Muscle layer of duodenum (tissue), 2 donors: ENCODE measurements at regions not wholly inside any gene's neighbourhood (a gene's known extent, or its start where the extent isn't known, plus 50 kb on each side); places are given as distances from the start of the nearest gene placed in this dataset.

Experiments used
- H3K27ac ChIP-seq: one replicate; pipeline ENCODE4 v1.7.0; 2013; ENCODE audit warnings: mild to moderate bottlenecking, low read length
- H3K27me3 ChIP-seq: one replicate; pipeline ENCODE4 v1.7.0; 2013; ENCODE audit warnings: low read depth, mild to moderate bottlenecking, control low read depth, low read length
- H3K36me3 ChIP-seq, 2 donors: one replicate each; pipeline ENCODE4 v1.7.0; 2013; ENCODE audit warnings: low read length in 2 of 2, control low read depth in 1 of 2, mild to moderate bottlenecking in 1 of 2; ENCODE audit not compliant: insufficient read depth in 2 of 2, control insufficient read depth in 1 of 2
- H3K4me1 ChIP-seq, 2 donors: one replicate each; pipeline ENCODE4 v1.7.0; 2013; ENCODE audit warnings: low read length in 2 of 2, mild to moderate bottlenecking in 2 of 2, control low read depth in 1 of 2, moderate library complexity in 1 of 2; ENCODE audit not compliant: insufficient read depth in 2 of 2, control insufficient read depth in 1 of 2
- H3K4me3 ChIP-seq, 2 donors: one replicate each; pipeline ENCODE4 v1.7.0; 2013; ENCODE audit warnings: low read length in 2 of 2, low read depth in 1 of 2, mild to moderate bottlenecking in 1 of 2
- H3K9me3 ChIP-seq, 2 donors: one replicate each; pipeline ENCODE4 v1.7.0; 2013; ENCODE audit warnings: low read length in 2 of 2, control low read depth in 1 of 2, mild to moderate bottlenecking in 1 of 2; ENCODE audit not compliant: control insufficient read depth in 1 of 2
- donor health status: healthy.

DNA sequence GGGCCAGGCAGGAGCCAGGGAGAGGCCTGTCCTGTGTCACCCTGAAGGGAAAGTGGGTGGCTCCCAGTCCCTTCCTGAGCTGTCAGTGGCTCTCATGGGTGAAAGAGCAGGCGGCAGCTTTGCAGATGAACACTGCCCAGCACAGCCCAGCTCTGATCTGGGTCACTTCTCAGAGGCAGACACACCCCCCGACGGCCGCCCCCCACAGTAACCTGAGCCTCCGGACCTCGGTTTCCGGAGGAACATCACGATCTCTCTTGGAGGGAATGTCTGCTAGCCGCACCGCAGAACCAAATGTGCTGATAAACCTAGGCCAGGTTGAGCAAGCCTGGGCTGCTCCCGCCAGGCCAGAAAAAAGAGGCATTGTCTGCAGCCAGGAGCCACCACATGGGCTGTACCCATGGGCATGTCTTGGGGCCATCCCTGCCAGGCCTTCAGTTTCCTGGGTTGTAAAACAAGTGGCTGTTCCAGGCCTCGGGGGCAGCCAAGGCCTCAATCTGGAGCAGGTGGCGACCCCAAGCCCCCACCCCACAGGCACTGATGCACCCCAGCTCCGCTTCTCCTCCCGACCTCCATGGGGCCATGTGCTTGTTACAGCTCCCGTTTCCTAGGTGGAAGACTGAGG is 57.6 kb downstream of the NCOR2 start:
- no peak overlapping the region for H3K27ac ChIP-seq
- H3K4me3 ChIP-seq, result no peak overlapping the region
- no peaks in the 10 kb centered on the region for H3K9me3 ChIP-seq
- H3K27me3 ChIP-seq, result no peaks in the 10 kb centered on the region
- no peaks in the 10 kb centered on the region for H3K36me3 ChIP-seq
- peaks cover 26 to 89% of the 10 kb centered on the region in 2 donors for H3K4me1 ChIP-seq

DNA sequence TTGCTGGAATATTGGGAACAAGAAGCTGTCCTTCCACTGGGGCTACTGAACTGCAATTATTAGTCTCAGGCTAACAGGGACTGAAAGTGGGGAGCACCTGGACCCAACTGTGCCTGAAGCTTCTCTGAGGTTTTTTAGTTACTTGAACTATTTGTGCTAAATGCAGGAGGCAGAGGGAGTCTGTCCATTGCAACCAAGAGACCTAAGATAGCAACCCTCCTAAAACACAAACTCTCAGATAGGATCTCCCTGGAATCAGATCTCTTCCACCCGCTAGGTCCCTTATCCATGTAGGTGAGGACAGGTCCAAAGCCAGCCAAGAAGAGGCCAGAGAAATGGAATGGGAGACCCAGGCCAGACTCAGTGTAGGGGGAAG is 58.1 kb downstream of the NCOR2 start:
- no peak overlapping the region for H3K27ac ChIP-seq
- H3K9me3 ChIP-seq, result no peaks in the 10 kb centered on the region
- no peak overlapping the region for H3K4me3 ChIP-seq
- H3K27me3 ChIP-seq, result no peaks in the 10 kb centered on the region
- H3K4me1 ChIP-seq, result peaks cover 26 to 92% of the 10 kb centered on the region in 2 donors
- no peaks in the 10 kb centered on the region for H3K36me3 ChIP-seq

DNA sequence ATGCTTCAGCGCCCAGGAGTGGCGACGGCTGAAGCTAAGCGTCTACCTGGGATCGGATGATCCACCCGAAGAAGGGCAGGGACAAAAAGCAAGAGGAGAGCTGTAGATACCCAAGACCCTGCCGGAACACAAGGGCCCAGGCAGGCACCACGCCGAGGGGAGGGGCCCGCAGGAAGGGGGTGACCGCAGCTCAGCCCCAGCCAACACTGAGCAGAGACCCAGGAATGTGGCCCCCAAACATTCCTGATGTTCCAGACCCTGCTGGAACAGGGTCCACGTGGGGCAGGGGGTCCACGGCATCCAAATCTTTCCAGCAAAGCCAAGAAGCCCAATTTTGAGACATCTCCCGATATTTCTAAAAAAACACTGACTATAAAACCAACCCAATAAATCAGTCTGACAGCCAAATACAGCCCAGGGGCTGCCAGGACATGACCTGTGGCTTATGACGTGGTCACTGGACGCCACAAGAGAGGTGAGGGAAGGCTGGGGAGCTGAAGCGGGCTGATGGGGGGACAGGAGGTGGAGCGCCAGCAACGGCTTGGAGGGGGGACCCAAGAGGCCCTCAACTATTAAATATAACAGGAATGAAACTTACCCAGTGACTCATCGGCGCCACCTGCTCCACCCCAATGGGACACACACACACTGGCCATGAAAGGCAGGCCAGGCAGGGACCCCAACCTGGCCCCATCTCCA is 58.9 kb downstream of the NCOR2 start:
- peaks cover 23 to 88% of the 10 kb centered on the region in 2 donors for H3K4me1 ChIP-seq
- no peak overlapping the region for H3K27ac ChIP-seq

DNA sequence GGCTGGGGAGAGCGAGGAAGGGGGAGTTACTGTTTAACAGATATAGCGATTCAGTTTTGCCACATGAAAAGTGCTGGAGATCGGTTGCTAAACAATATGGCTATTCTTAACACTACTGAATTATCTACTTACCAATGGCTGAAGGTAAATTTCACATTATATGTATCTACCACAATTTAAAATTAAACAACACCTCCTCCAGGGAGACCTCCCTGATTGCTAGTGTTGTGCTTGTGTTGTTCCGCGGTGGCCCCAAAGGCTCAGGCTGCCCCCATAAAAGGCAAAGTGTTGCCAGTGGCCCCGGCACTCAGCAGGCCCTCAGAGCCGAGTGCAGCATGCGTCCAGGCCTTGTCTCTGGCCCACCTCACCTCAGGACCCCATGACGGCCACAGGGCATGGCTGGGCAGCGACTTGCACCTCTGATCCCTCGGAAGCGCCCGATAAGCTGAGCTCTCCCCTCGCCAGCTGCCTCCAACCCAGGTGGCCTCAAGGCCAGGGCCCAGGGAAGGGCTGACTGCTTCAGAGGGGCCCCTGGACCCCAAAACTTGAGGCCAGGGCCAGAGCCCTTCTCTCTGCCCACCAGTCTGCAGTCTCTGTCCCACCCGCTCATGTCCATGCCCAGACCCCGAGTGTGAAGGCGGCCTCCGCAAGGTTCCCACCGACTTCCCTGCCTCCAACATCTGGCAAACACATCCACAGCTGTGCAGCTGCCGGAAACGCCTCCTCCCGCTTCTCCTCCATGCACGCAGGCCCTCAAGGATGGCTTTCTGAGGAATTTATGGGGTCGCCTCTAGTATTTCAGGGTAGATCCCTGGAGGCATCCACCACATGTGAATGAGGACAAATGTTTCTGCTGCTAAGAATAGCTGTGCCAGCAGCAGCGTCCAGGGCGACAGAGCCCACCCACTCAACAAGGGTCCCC is 60.0 kb downstream of the NCOR2 start:
- H3K36me3 ChIP-seq, result no peaks in the 10 kb centered on the region
- H3K4me1 ChIP-seq, result peaks cover 17 to 83% of the 10 kb centered on the region in 2 donors
- H3K27ac ChIP-seq, result peak overlapping the region; percentile 67
- no peaks in the 10 kb centered on the region for H3K27me3 ChIP-seq
- H3K9me3 ChIP-seq, result no peaks in the 10 kb centered on the region
- no peak overlapping the region for H3K4me3 ChIP-seq

More for the DNA sequence above, 58.9 kb downstream of the NCOR2 start:
- Histone ChIP-seq H3K9me3 (no peaks in the 10 kb centered on the region), H3K4me3 (no peak overlapping the region), H3K36me3 (no peaks in the 10 kb centered on the region), H3K27me3 (no peaks in the 10 kb centered on the region)

DNA sequence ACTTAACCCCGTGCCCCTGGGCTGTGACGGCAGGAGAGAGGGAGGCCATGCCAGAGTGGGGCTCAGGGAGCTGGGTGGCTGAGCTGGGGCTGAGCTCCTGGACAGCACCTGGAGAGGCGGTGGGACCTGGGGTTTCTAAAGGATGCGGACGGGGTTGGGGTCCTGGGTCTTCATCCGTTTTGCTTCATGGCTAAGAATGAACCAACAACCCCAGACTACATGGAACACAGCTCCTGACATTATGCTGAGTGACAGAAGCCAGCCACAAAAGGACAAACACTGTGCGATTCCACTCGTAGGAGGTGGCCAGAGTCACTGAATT is 60.6 kb downstream of the NCOR2 start:
- peak overlapping the region; percentile 67 for H3K27ac ChIP-seq
- no peaks in the 10 kb centered on the region for H3K36me3 ChIP-seq
- H3K4me1 ChIP-seq, result peaks cover 17 to 86% of the 10 kb centered on the region in 2 donors
- no peaks in the 10 kb centered on the region for H3K27me3 ChIP-seq
- no peaks in the 10 kb centered on the region for H3K9me3 ChIP-seq
- peak overlapping the region in 1 of 2 donors; percentile 39 for H3K4me3 ChIP-seq

DNA sequence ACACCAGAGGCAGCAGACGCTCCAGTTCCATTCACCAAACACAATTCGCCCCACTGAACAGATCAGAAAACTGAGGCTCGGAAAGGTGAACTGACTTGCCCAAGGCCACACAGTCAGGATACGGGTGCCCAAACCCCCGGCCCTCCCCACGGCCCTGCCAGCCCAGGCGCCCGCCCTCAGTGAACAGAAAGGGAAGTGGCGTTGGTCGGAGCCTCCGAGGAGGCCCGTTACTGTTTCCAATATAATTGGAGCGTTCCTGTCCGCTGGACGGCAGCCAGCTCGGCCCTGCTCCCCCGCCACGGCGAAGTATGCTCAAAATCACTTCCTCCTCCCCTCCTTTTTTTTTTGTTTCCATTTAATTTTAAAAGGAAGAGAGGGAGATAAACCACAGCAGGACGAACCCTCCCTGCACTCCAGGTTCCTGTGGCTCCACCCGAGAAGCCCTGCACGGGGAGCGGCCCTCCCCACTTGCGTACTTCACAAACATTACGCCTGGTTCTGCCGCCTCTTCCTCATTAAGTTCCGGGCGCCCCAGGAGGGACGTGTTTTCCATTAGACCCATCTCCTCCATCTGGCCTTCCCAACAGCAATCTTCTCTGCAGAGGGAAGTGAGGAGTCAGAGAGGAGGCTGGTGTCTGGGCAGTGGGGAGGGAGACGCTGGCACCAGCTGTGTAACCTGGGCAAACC is 61.1 kb downstream of the NCOR2 start:
- H3K27me3 ChIP-seq, result no peaks in the 10 kb centered on the region
- H3K27ac ChIP-seq, result peak overlapping the region; percentile 67
- peak overlapping the region; percentile 26 to 39 for H3K4me3 ChIP-seq
- H3K36me3 ChIP-seq, result no peaks in the 10 kb centered on the region
- H3K9me3 ChIP-seq, result no peaks in the 10 kb centered on the region
- peaks cover 17 to 89% of the 10 kb centered on the region in 2 donors for H3K4me1 ChIP-seq

GRCh38 chr12:124505001-124505818 is 62.2 kb downstream of the NCOR2 start:
- H3K36me3 ChIP-seq, result no peaks in the 10 kb centered on the region
- H3K9me3 ChIP-seq, result no peaks in the 10 kb centered on the region
- H3K4me1 ChIP-seq, result peaks cover 17 to 90% of the 10 kb centered on the region in 2 donors
- H3K27ac ChIP-seq, result no peak overlapping the region
- no peak overlapping the region for H3K4me3 ChIP-seq
- H3K27me3 ChIP-seq, result no peaks in the 10 kb centered on the region

DNA sequence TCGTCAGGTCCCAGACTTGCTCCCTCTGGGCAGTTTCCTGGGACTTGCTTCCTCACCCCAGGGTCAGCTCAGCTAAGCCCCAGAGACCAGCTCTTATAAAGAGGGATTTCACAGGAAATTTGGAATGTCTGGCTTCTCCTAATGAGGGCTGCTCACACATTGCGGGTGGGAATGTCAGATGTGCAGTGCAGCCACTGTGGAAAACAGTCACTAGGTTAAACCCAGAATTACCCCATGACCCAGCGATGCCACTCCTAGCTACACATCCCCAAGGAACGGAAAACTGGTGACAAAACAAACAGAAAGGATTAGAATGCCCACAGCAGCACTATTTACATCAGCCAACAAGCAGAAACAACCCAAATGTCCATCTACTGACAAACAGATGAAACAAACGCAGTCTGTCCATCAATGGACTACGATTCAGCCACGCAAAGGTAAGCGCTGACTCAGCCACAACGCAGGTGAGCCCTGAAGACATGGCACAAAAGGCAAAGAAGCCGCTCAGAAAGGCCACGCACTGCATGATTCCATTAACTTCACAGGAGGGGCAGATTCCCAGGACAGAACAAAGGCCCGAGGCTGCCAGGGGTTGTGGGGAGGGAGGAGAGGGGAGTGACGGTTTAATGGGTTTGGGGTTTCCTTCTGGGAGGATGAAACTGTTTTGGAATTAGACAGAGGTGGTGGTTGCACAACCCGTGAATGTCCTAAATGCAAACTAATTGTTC is 63.0 kb downstream of the NCOR2 start:
- H3K27ac ChIP-seq, result no peak overlapping the region
- no peaks in the 10 kb centered on the region for H3K9me3 ChIP-seq
- H3K4me1 ChIP-seq, result peaks cover 17 to 90% of the 10 kb centered on the region in 2 donors
- no peaks in the 10 kb centered on the region for H3K27me3 ChIP-seq
- no peak overlapping the region for H3K4me3 ChIP-seq
- no peaks in the 10 kb centered on the region for H3K36me3 ChIP-seq

- Histone ChIP-seq H3K27ac (no peak overlapping the region), H3K9me3 (no peaks in the 10 kb centered on the region), H3K4me3 (no peak overlapping the region), H3K36me3 (no peaks in the 10 kb centered on the region), H3K27me3 (no peaks in the 10 kb centered on the region), H3K4me1 (peaks cover 17 to 90% of the 10 kb centered on the region in 2 donors)
Measured at GRCh38 chr12:124503305-124503704, 64.1 kb downstream of the NCOR2 start.

DNA sequence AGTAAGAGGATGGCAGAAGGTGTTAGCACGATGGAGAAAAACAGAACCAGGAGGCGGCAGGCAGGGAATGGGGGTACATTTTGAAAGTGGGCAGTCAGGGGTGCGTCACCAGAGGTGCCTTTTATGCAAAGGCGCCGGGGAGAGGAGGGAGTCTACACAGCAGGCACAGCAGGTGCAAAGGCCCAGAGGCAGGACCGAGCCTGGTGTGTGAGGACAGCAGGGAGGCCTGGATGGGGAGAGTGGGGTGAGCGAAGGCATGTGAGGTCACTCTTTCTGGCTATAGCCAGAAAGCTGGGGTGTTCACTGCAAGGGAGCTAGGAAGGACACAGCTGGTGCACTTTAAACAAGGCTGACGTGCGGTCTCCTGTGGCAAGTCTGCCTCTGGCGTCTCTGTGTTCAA is 65.0 kb downstream of the NCOR2 start:
- Histone ChIP-seq H3K4me1 (peaks cover 11 to 90% of the 10 kb centered on the region in 2 donors), H3K36me3 (no peaks in the 10 kb centered on the region), H3K27ac (no peak overlapping the region), H3K4me3 (no peak overlapping the region), H3K27me3 (no peaks in the 10 kb centered on the region), H3K9me3 (no peaks in the 10 kb centered on the region)
